H9 (cell line): ENCODE measurements at regions not wholly inside any gene's neighbourhood (a gene's known extent, or its start where the extent isn't known, plus 50 kb on each side); places are given as distances from the start of the nearest gene placed in this dataset.

Source experiments
- DNase-seq: peaks from one replicate; pipeline ENCODE4 v3.0.0-alpha.2; 2017
- H2AFZ ChIP-seq: one replicate; pipeline ENCODE4 v1.6.1; 2013; ENCODE audit warnings: mild to moderate bottlenecking, low read length, control low read depth, moderate library complexity
- H2AK5ac ChIP-seq: 2 replicates; pipeline ENCODE4 v1.6.1; 2013; ENCODE audit warnings: low read length, control low read depth, mixed read lengths; ENCODE audit not compliant: insufficient read length
- H2BK120ac ChIP-seq: one replicate; pipeline ENCODE4 v1.6.1; 2013; ENCODE audit warnings: low read depth, mild to moderate bottlenecking, low read length, control low read depth, inconsistent platforms; ENCODE audit not compliant: poor library complexity, severe bottlenecking
- H2BK12ac ChIP-seq: 2 replicates; pipeline ENCODE4 v1.6.1; 2013; ENCODE audit warnings: low read length, control low read depth, mixed read lengths, low read depth; ENCODE audit not compliant: insufficient read length
- H2BK15ac ChIP-seq: 2 replicates; pipeline ENCODE4 v1.6.1; 2013; ENCODE audit warnings: low read depth, low read length, control low read depth
- H2BK20ac ChIP-seq: one replicate; pipeline ENCODE4 v1.6.1; 2013; ENCODE audit warnings: low read depth, mild to moderate bottlenecking, low read length, control low read depth, inconsistent platforms; ENCODE audit not compliant: poor library complexity, severe bottlenecking
- H2BK5ac ChIP-seq: 2 replicates; pipeline ENCODE4 v1.6.1; 2013; ENCODE audit warnings: low read length, control low read depth, mixed read lengths; ENCODE audit not compliant: insufficient read length
- H3K14ac ChIP-seq: 2 replicates; pipeline ENCODE4 v1.6.1; 2013; ENCODE audit warnings: low read length, control low read depth; ENCODE audit not compliant: insufficient read depth
- H3K18ac ChIP-seq: 2 replicates; pipeline ENCODE4 v1.6.1; 2013; ENCODE audit warnings: low read depth, mild to moderate bottlenecking, mixed read lengths, low read length, control low read depth; ENCODE audit not compliant: insufficient read length
- H3K23ac ChIP-seq: 2 replicates; pipeline ENCODE4 v1.6.1; 2013; ENCODE audit warnings: low read length, control low read depth, mixed read lengths, low read depth; ENCODE audit not compliant: insufficient read length
- H3K23me2 ChIP-seq: 2 replicates; pipeline ENCODE4 v1.6.1; 2013; ENCODE audit warnings: low read depth, mild to moderate bottlenecking, mixed read lengths, low read length, control low read depth; ENCODE audit not compliant: insufficient read length, poor library complexity, severe bottlenecking
- H3K27ac ChIP-seq: 2 replicates; pipeline ENCODE4 v1.5.1; 2013; ENCODE audit warnings: low read length, control low read depth, mixed read lengths, low read depth; ENCODE audit not compliant: insufficient read length
- H3K27me3 ChIP-seq: 2 replicates; pipeline ENCODE4 v1.6.1; 2013; ENCODE audit warnings: low read length, control low read depth, inconsistent platforms; ENCODE audit not compliant: insufficient read depth
- H3K4ac ChIP-seq: 2 replicates; pipeline ENCODE4 v1.6.1; 2013; ENCODE audit warnings: low read depth, mild to moderate bottlenecking, control low read depth, inconsistent platforms, low read length, moderate library complexity
- H3K4me1 ChIP-seq: 2 replicates; pipeline ENCODE4 v1.6.1; 2013; ENCODE audit warnings: low read length, control low read depth, inconsistent platforms; ENCODE audit not compliant: insufficient read depth
- H3K4me2 ChIP-seq: 2 replicates; pipeline ENCODE4 v1.6.1; 2013; ENCODE audit warnings: low read length, control low read depth, mixed read lengths; ENCODE audit not compliant: insufficient read length, insufficient read depth
- H3K56ac ChIP-seq: 2 replicates; pipeline ENCODE4 v1.6.1; 2013; ENCODE audit warnings: low read depth, mild to moderate bottlenecking, mixed read lengths, low read length, control low read depth; ENCODE audit not compliant: insufficient read length
- H3K79me1 ChIP-seq: 2 replicates; pipeline ENCODE4 v1.6.1; 2013; ENCODE audit warnings: low read depth, mild to moderate bottlenecking, moderate library complexity, low read length, control low read depth, inconsistent platforms; ENCODE audit not compliant: insufficient read depth, poor library complexity, severe bottlenecking
- H3K79me2 ChIP-seq: 2 replicates; pipeline ENCODE4 v1.6.1; 2013; ENCODE audit warnings: low read length, control low read depth, inconsistent platforms; ENCODE audit not compliant: insufficient read depth
- H3K9ac ChIP-seq: 2 replicates; pipeline ENCODE4 v1.6.1; 2013; ENCODE audit warnings: low read length, control low read depth, mixed read lengths; ENCODE audit not compliant: insufficient read length; ENCODE audit errors: extremely low read depth
- H3K9me3 ChIP-seq: one replicate; pipeline ENCODE4 v1.6.1; 2013; ENCODE audit warnings: low read depth, low read length, inconsistent platforms; ENCODE audit not compliant: control insufficient read depth
- H3T11ph ChIP-seq: one replicate; pipeline ENCODE4 v1.6.1; 2013; ENCODE audit warnings: mild to moderate bottlenecking, low read length, control low read depth, inconsistent platforms
- H4K20me1 ChIP-seq: one replicate; pipeline ENCODE4 v1.6.1; 2013; ENCODE audit not compliant: control insufficient read depth, insufficient read length, insufficient read depth
- H4K5ac ChIP-seq: 2 replicates; pipeline ENCODE4 v1.6.1; 2013; ENCODE audit warnings: low read depth, mild to moderate bottlenecking, mixed read lengths, low read length, control low read depth; ENCODE audit not compliant: insufficient read length
- H4K8ac ChIP-seq: replicated peaks from 2 replicates; pipeline ENCODE4 v1.6.1; 2013; ENCODE audit warnings: low read length, control low read depth, mixed read lengths, low read depth; ENCODE audit not compliant: insufficient read length
- H4K91ac ChIP-seq: 2 replicates; pipeline ENCODE4 v1.6.1; 2013; ENCODE audit warnings: low read depth, mild to moderate bottlenecking, moderate library complexity, mixed read lengths, low read length, control low read depth; ENCODE audit not compliant: insufficient read length
- H3K27ac Mint-ChIP-seq, 3 experiments: 2 replicates in 2 of 3; 3 replicates in 1 of 3; pipeline ENCODE4 v1.8.0; 2020 to 2021; ENCODE audit warnings: mixed read lengths in 3 of 3, mild to moderate bottlenecking in 1 of 3, moderate library complexity in 1 of 3
- H3K27me3 Mint-ChIP-seq: 2 replicates; pipeline ENCODE4 v1.8.0; 2021; ENCODE audit warnings: low read depth, mild to moderate bottlenecking, moderate library complexity, mixed read lengths
- H3K36me3 Mint-ChIP-seq, 3 experiments: 2 replicates in 2 of 3; 3 replicates in 1 of 3; pipeline ENCODE4 v1.8.0; 2020 to 2021; ENCODE audit warnings: low read depth in 3 of 3, mixed read lengths in 3 of 3; ENCODE audit not compliant: insufficient read depth in 1 of 3
- H3K4me1 Mint-ChIP-seq, 2 experiments: 2 replicates each; pipeline ENCODE4 v1.8.0; 2020; ENCODE audit warnings: mixed read lengths in 2 of 2
- H3K4me3 Mint-ChIP-seq, 2 experiments: 2 replicates in 1 of 2; 3 replicates in 1 of 2; pipeline ENCODE4 v1.8.0; 2020 to 2021; ENCODE audit warnings: mild to moderate bottlenecking in 2 of 2, mixed read lengths in 2 of 2, moderate library complexity in 1 of 2
- H3K9me3 Mint-ChIP-seq, 2 experiments: 2 replicates in 1 of 2; 3 replicates in 1 of 2; pipeline ENCODE4 v1.8.0; 2020; ENCODE audit warnings: mild to moderate bottlenecking in 2 of 2, mixed read lengths in 2 of 2, moderate library complexity in 1 of 2
- whole genome bisulfite sequencing: extraction: QIAGEN DNeasy Blood & Tissue Kit; methylation state at CpG from one replicate; pipeline ENCODE4 v1.1.7; 2013; ENCODE audit warnings: missing lambda C conversion rate, low lambda C conversion rate, mixed read lengths; ENCODE audit not compliant: insufficient read length; ENCODE audit errors: extremely low coverage; 5-methylcytosine and 5-hydroxymethylcytosine counted together
- TF ChIP-seq, protein P1 (sequence below): fragments of 200-600 bp; sonication (generic); conservative IDR thresholded peaks from 3 replicates; pipeline ENCODE4 v1.8.0; 2021; ENCODE audit warnings: antibody characterized with exemption, mild to moderate bottlenecking

- Histone ChIP-seq H3K14ac (no peak overlapping the region), H3K9me3 (no peaks in the 10 kb centered on the region), H2AFZ (no peak overlapping the region), H3K79me2 (no peaks in the 10 kb centered on the region), H2BK5ac (no peak overlapping the region), H3K27ac (no peak overlapping the region), H3K27me3 (no peaks in the 10 kb centered on the region), H2AK5ac (no peak overlapping the region), H3K4me2 (no peak overlapping the region), H3K9ac (no peak overlapping the region), H2BK20ac (no peak overlapping the region), H4K20me1 (no peaks in the 10 kb centered on the region), H4K5ac (no peak overlapping the region), H2BK120ac (no peak overlapping the region), H3K4me1 (no peaks in the 10 kb centered on the region), H3K79me1 (no peaks in the 10 kb centered on the region), H2BK12ac (no peak overlapping the region), H3T11ph (no peak overlapping the region), H2BK15ac (no peak overlapping the region), H3K23ac (no peak overlapping the region), H3K56ac (no peak overlapping the region), H4K91ac (no peak overlapping the region), H4K8ac (no peak overlapping the region), H3K23me2 (no peaks in the 10 kb centered on the region), H3K4ac (no peak overlapping the region), H3K18ac (no peak overlapping the region)
- Mint-ChIP-seq H3K9me3 (peaks cover 0 to 4% of the 10 kb centered on the region in 2 experiments; a peak in 1 of 5 replicates), H3K36me3 (peaks cover 0 to under 1% (median 0%) of the 10 kb centered on the region in 3 experiments; a peak in 1 of 7 replicates), H3K4me3 (no peak overlapping the region), H3K27ac (no peak overlapping the region), H3K27me3 (no peaks in the 10 kb centered on the region), H3K4me1 (no peaks in the 10 kb centered on the region)
- TF ChIP-seq, protein P1, sequence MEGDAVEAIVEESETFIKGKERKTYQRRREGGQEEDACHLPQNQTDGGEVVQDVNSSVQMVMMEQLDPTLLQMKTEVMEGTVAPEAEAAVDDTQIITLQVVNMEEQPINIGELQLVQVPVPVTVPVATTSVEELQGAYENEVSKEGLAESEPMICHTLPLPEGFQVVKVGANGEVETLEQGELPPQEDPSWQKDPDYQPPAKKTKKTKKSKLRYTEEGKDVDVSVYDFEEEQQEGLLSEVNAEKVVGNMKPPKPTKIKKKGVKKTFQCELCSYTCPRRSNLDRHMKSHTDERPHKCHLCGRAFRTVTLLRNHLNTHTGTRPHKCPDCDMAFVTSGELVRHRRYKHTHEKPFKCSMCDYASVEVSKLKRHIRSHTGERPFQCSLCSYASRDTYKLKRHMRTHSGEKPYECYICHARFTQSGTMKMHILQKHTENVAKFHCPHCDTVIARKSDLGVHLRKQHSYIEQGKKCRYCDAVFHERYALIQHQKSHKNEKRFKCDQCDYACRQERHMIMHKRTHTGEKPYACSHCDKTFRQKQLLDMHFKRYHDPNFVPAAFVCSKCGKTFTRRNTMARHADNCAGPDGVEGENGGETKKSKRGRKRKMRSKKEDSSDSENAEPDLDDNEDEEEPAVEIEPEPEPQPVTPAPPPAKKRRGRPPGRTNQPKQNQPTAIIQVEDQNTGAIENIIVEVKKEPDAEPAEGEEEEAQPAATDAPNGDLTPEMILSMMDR = no peak
- WGBS = no CpG with 5 or more reads among the region's 7 CpGs
- no peak for DNase-seq
These were observed 481.1 kb downstream of the CBLN2 start for GRCh38 chr18:72063001-72063400.
